ENCODE measurements at regions not wholly inside any gene's neighbourhood (a gene's known extent, or its start where the extent isn't known, plus 50 kb on each side); places are given as distances from the start of the nearest gene placed in this dataset.

- DNase-seq (ENCODE audit: low read depth), result no peak
- H3K4me3 ChIP-seq (ENCODE audit: low read depth, low read length), result no peak overlapping the region
- no peak for TF ChIP-seq CTCF (conservative IDR thresholded peaks at IDR 0.05; ENCODE audit: low read depth, low read length)
These were observed 994.8 kb upstream of the GHITM start for GRCh38 chr10:83144461-83144860.

- no peak overlapping the region for H3K4me3 ChIP-seq (ENCODE audit: low read depth, low read length)
- no peak for TF ChIP-seq CTCF (conservative IDR thresholded peaks at IDR 0.05; ENCODE audit: low read depth, low read length)
- DNase-seq (ENCODE audit: low read depth), result no peak
These were observed 985.6 kb upstream of the GHITM start for GRCh38 chr10:83153714-83154113.

GRCh38 chr10:83164156-83164555, 975.2 kb upstream of the GHITM start:
- no peak for DNase-seq (ENCODE audit: low read depth)
- no peak for TF ChIP-seq CTCF (conservative IDR thresholded peaks at IDR 0.05; ENCODE audit: low read depth, low read length)
- H3K4me3 ChIP-seq (ENCODE audit: low read depth, low read length), result no peak overlapping the region

GRCh38 chr10:83165265-83165664, 974.0 kb upstream of the GHITM start:
- no peak overlapping the region for H3K4me3 ChIP-seq (ENCODE audit: low read depth, low read length)
- TF ChIP-seq CTCF (conservative IDR thresholded peaks at IDR 0.05; ENCODE audit: low read depth, low read length), result no peak
- DNase-seq (ENCODE audit: low read depth), result no peak

GRCh38 chr10:83166344-83166743, 973.0 kb upstream of the GHITM start:
- H3K4me3 ChIP-seq (ENCODE audit: low read depth, low read length), result no peak overlapping the region
- DNase-seq (ENCODE audit: low read depth), result no peak
- no peak for TF ChIP-seq CTCF (conservative IDR thresholded peaks at IDR 0.05; ENCODE audit: low read depth, low read length)

- H3K4me3 ChIP-seq (ENCODE audit: low read depth, low read length), result no peak overlapping the region
- no peak for DNase-seq (ENCODE audit: low read depth)
- no peak for TF ChIP-seq CTCF (conservative IDR thresholded peaks at IDR 0.05; ENCODE audit: low read depth, low read length)
These were observed 972.2 kb upstream of the GHITM start for GRCh38 chr10:83167081-83167480.

- no peak overlapping the region for H3K4me3 ChIP-seq (ENCODE audit: low read depth, low read length)
- no peak for DNase-seq (ENCODE audit: low read depth)
- TF ChIP-seq CTCF (conservative IDR thresholded peaks at IDR 0.05; ENCODE audit: low read depth, low read length), result no peak
These were observed 962.4 kb upstream of the GHITM start for GRCh38 chr10:83176901-83177300.
